Neural progenitor cell (in vitro differentiated cells): ENCODE measurements at regions not wholly inside any gene's neighbourhood (a gene's known extent, or its start where the extent isn't known, plus 50 kb on each side); places are given as distances from the start of the nearest gene placed in this dataset.

Source experiments
- DNase-seq: peaks from one replicate; pipeline ENCODE4 v3.0.0-alpha.2; 2016; ENCODE audit warnings: low spot score
- H2AFZ ChIP-seq: fragments of 200-600 bp; sonication (generic); replicated peaks from 2 replicates; pipeline ENCODE4 v1.6.1; 2016; ENCODE audit warnings: antibody characterized with exemption
- H3F3A ChIP-seq: fragments of 200-600 bp; sonication (generic); 2 replicates; pipeline ENCODE4 v1.6.1; 2016; ENCODE audit warnings: antibody characterized with exemption, low read depth
- H3K27ac ChIP-seq: fragments of 200-600 bp; sonication (generic); 2 replicates; pipeline ENCODE4 v1.5.1; 2016; ENCODE audit warnings: mild to moderate bottlenecking
- H3K27me3 ChIP-seq: fragments of 200-600 bp; sonication (generic); 2 replicates; pipeline ENCODE4 v1.6.1; 2016; ENCODE audit warnings: mild to moderate bottlenecking, moderate library complexity
- H3K36me3 ChIP-seq: fragments of 200-600 bp; sonication (generic); 2 replicates; pipeline ENCODE4 v1.5.1; 2016
- H3K4me1 ChIP-seq: fragments of 200-600 bp; sonication (generic); 2 replicates; pipeline ENCODE4 v1.6.1; 2016; ENCODE audit warnings: mixed run types
- H3K4me2 ChIP-seq: fragments of 200-600 bp; sonication (generic); 2 replicates; pipeline ENCODE4 v1.6.1; 2016
- H3K4me3 ChIP-seq: fragments of 200-600 bp; sonication (generic); 2 replicates; pipeline ENCODE4 v1.5.1; 2016
- H3K79me2 ChIP-seq: fragments of 200-600 bp; sonication (generic); 2 replicates; pipeline ENCODE4 v1.6.1; 2016; ENCODE audit warnings: low read depth
- H3K9ac ChIP-seq: fragments of 200-600 bp; sonication (generic); 2 replicates; pipeline ENCODE4 v1.6.1; 2016
- H3K9me3 ChIP-seq: fragments of 200-600 bp; sonication (generic); 2 replicates; pipeline ENCODE4 v1.5.1; 2016; ENCODE audit warnings: low read depth
- H4K20me1 ChIP-seq: fragments of 200-600 bp; sonication (generic); 2 replicates; pipeline ENCODE4 v1.6.1; 2016; ENCODE audit warnings: low read depth
- H3K27ac Mint-ChIP-seq: 3 replicates; pipeline ENCODE4 v1.8.0; 2021; ENCODE audit warnings: mixed read lengths
- H3K27me3 Mint-ChIP-seq: 2 replicates; pipeline ENCODE4 v1.8.0; 2022; ENCODE audit warnings: low read depth, mild to moderate bottlenecking, inconsistent platforms, moderate library complexity, mixed read lengths; ENCODE audit not compliant: insufficient read depth
- H3K36me3 Mint-ChIP-seq: 3 replicates; pipeline ENCODE4 v1.8.0; 2021; ENCODE audit warnings: mixed read lengths
- H3K4me1 Mint-ChIP-seq: 3 replicates; pipeline ENCODE4 v1.8.0; 2021; ENCODE audit warnings: mixed read lengths
- H3K4me3 Mint-ChIP-seq: 3 replicates; pipeline ENCODE4 v1.8.0; 2021; ENCODE audit warnings: mild to moderate bottlenecking, moderate library complexity, mixed read lengths
- H3K9me3 Mint-ChIP-seq: 3 replicates; pipeline ENCODE4 v1.8.0; 2020; ENCODE audit warnings: mixed read lengths
- EZH2 ChIP-seq: fragments of 200-600 bp; sonication (generic); IDR thresholded peaks from 2 replicates; pipeline ENCODE4 v1.6.1; 2017; ENCODE audit warnings: antibody characterized with exemption, mild to moderate bottlenecking, moderate library complexity
- EZH2phosphoT487 ChIP-seq: fragments of 200-600 bp; sonication (generic); IDR thresholded peaks from 2 replicates; pipeline ENCODE4 v1.6.1; 2017; ENCODE audit warnings: antibody characterized with exemption
- TF ChIP-seq, protein P1 (sequence below): fragments of 200-600 bp; sonication (generic); IDR thresholded peaks from 2 replicates; pipeline ENCODE4 v1.5.1; 2017; ENCODE audit warnings: antibody characterized with exemption, mild to moderate bottlenecking

DNA sequence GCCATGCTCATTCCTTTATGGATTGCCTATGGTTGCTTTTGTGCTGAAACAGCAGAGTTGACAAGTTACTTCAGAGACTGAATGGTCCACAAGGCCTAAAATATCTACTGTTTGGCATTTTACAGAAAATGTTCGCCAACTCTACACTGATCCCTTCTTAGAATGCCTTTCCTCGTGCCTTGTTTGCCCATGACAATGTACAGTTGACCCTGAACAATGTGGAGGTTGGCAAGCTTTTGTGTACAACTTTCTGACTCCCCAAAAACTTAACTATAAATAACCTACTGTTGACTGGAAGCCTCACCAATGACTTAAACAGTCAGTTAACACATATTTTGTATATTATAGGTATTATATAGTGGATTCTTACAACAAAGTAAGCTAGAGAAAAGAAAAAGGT, 361.4 kb downstream of the EPHA4 start:
- no peak overlapping the region for H3K27ac Mint-ChIP-seq
- Histone ChIP-seq H3K36me3 (no peaks in the 10 kb centered on the region), H3K9ac (no peak overlapping the region), H3K27ac (no peak overlapping the region), H3K79me2 (no peaks in the 10 kb centered on the region), H3K4me2 (no peak overlapping the region), H2AFZ (no peak overlapping the region), H3K4me1 (no peaks in the 10 kb centered on the region), H3F3A (no peaks in the 10 kb centered on the region), H4K20me1 (no peaks in the 10 kb centered on the region), H3K4me3 (no peak overlapping the region), H3K27me3 (no peaks in the 10 kb centered on the region), H3K9me3 (no peaks in the 10 kb centered on the region)
- H3K4me3 Mint-ChIP-seq: no peak overlapping the region
- no peaks in the 10 kb centered on the region for H3K36me3 Mint-ChIP-seq
- H3K4me1 Mint-ChIP-seq: no peaks in the 10 kb centered on the region
- TF ChIP-seq, protein P1, sequence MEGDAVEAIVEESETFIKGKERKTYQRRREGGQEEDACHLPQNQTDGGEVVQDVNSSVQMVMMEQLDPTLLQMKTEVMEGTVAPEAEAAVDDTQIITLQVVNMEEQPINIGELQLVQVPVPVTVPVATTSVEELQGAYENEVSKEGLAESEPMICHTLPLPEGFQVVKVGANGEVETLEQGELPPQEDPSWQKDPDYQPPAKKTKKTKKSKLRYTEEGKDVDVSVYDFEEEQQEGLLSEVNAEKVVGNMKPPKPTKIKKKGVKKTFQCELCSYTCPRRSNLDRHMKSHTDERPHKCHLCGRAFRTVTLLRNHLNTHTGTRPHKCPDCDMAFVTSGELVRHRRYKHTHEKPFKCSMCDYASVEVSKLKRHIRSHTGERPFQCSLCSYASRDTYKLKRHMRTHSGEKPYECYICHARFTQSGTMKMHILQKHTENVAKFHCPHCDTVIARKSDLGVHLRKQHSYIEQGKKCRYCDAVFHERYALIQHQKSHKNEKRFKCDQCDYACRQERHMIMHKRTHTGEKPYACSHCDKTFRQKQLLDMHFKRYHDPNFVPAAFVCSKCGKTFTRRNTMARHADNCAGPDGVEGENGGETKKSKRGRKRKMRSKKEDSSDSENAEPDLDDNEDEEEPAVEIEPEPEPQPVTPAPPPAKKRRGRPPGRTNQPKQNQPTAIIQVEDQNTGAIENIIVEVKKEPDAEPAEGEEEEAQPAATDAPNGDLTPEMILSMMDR: no peak
- TF ChIP-seq EZH2phosphoT487: no peak
- TF ChIP-seq EZH2: no peak
- peaks cover 2% of the 10 kb centered on the region for H3K27me3 Mint-ChIP-seq
- H3K9me3 Mint-ChIP-seq: no peaks in the 10 kb centered on the region
- no peak for DNase-seq

DNA sequence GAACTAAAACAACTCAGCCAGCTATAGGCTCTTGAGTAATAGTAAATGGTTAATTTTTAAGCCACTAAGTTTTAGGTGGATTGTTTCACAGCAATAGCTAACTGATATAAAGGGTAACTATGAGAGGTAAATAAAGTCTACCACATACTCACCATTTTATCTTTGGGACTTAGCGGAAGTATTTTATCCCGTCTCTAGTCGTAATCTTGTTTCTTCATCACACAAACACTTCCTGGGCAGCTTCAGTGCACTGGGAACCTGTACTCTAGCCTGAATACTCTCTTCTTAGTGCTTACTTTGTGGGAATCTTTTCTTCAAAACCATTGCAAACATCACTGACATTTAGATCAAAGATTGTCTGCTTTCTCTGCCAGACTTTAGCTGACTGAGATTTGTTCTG, 360.5 kb downstream of the EPHA4 start:
- Mint-ChIP-seq H3K9me3 (no peaks in the 10 kb centered on the region), H3K4me1 (no peaks in the 10 kb centered on the region), H3K36me3 (no peaks in the 10 kb centered on the region), H3K27me3 (peaks cover 5% of the 10 kb centered on the region), H3K27ac (no peak overlapping the region), H3K4me3 (no peak overlapping the region)
- Histone ChIP-seq H3K79me2 (no peaks in the 10 kb centered on the region), H3K9me3 (no peaks in the 10 kb centered on the region), H3F3A (no peaks in the 10 kb centered on the region), H3K4me3 (no peak overlapping the region), H3K9ac (no peak overlapping the region), H4K20me1 (no peaks in the 10 kb centered on the region), H3K4me2 (no peak overlapping the region), H3K27ac (no peak overlapping the region), H2AFZ (no peak overlapping the region), H3K4me1 (no peaks in the 10 kb centered on the region), H3K36me3 (no peaks in the 10 kb centered on the region), H3K27me3 (no peaks in the 10 kb centered on the region)
- DNase-seq: no peak
- TF ChIP-seq, protein P1: no peak
- no peak for TF ChIP-seq EZH2phosphoT487
- TF ChIP-seq EZH2: no peak

DNA sequence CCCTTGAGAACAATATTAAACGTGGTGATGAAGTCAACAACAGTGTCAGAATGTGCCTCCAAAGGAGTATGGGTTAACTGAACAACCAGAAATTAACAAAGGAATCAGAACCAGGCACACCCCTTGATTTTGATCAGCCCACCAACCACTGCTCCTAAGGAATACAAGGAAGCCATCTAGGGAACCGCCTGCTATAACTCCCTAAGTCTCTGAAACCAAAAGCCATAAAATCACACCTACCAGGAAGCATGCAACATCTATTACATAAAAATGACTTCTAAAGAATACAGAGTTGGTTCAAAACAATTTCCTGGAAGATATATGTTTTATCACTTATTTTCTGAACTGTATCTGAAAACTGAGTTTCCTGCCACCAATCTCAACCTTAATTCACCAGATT, 360.0 kb downstream of the EPHA4 start:
- Mint-ChIP-seq H3K4me3 (no peak overlapping the region), H3K36me3 (no peaks in the 10 kb centered on the region), H3K27me3 (peaks cover 5% of the 10 kb centered on the region), H3K9me3 (no peaks in the 10 kb centered on the region), H3K27ac (no peak overlapping the region), H3K4me1 (no peaks in the 10 kb centered on the region)
- no peak overlapping the region for H3K27ac ChIP-seq
- H3K27me3 ChIP-seq: no peaks in the 10 kb centered on the region
- no peak overlapping the region for H3K4me2 ChIP-seq
- H3K79me2 ChIP-seq: no peaks in the 10 kb centered on the region
- no peaks in the 10 kb centered on the region for H3K9me3 ChIP-seq
- TF ChIP-seq, protein P1: no peak
- no peaks in the 10 kb centered on the region for H4K20me1 ChIP-seq
- no peak overlapping the region for H3K9ac ChIP-seq
- H2AFZ ChIP-seq: no peak overlapping the region
- H3K4me3 ChIP-seq: no peak overlapping the region
- no peak for DNase-seq
- no peaks in the 10 kb centered on the region for H3K4me1 ChIP-seq
- no peaks in the 10 kb centered on the region for H3F3A ChIP-seq
- no peaks in the 10 kb centered on the region for H3K36me3 ChIP-seq

DNA sequence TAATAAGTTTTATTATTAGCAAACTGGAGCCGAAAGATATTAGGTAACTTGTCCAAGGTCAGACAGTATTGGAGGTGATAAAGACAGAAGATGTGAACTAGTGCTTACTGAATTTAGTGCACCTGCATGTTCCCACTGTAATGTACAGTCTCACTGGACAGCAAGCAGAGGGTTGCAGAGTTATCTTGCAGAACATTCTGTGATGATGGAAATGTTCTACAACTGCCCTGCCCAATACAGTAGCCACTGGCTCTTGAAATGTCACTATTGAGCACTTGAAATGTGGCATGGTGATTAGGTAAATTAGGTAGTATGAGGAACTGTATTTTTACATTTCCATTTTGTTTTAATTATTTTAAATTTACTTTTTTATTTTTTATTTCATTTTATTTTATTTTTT, 356.6 kb downstream of the EPHA4 start:
- Histone ChIP-seq H3K27me3 (no peaks in the 10 kb centered on the region), H3K4me3 (no peak overlapping the region), H3K9me3 (no peaks in the 10 kb centered on the region), H3K4me1 (no peaks in the 10 kb centered on the region), H3K79me2 (no peaks in the 10 kb centered on the region), H3K27ac (no peak overlapping the region), H3K9ac (no peak overlapping the region), H3K36me3 (no peaks in the 10 kb centered on the region), H4K20me1 (no peaks in the 10 kb centered on the region), H3K4me2 (no peak overlapping the region), H2AFZ (no peak overlapping the region), H3F3A (no peaks in the 10 kb centered on the region)
- Mint-ChIP-seq H3K36me3 (no peaks in the 10 kb centered on the region), H3K27ac (no peak overlapping the region), H3K27me3 (peaks cover 8% of the 10 kb centered on the region), H3K9me3 (peaks cover 3% of the 10 kb centered on the region), H3K4me3 (no peak overlapping the region), H3K4me1 (no peaks in the 10 kb centered on the region)
- DNase-seq: no peak
- TF ChIP-seq EZH2phosphoT487 (no peak), EZH2 (no peak)
- TF ChIP-seq, protein P1: no peak
